ENCODE measurements at regions not wholly inside any gene's neighbourhood (a gene's known extent, or its start where the extent isn't known, plus 50 kb on each side); places are given as distances from the start of the nearest gene placed in this dataset.

DNA sequence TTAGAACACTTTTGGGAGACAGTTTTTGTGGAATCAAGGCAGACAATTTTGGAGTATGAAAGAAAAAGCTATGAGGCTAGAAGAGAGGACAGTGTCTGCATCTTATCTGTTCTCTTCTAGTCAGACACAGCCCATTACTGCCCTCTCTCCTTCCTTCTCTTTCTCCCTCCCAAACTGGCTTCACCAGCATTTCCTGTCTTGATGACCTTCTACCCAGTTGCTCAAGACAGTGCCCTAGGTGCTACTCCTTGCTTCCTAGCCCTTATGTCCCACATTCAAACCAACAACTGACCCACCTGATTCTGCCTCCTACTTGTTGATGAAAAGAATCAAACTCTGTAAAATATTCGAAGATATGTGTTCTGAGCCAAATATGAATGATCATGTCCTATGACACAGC lies 116.4 kb upstream of the RIPOR2 start:
- no peak for TF ChIP-seq NFRKB (IDR thresholded peaks at IDR 0.05)
- TF ChIP-seq, protein P1, sequence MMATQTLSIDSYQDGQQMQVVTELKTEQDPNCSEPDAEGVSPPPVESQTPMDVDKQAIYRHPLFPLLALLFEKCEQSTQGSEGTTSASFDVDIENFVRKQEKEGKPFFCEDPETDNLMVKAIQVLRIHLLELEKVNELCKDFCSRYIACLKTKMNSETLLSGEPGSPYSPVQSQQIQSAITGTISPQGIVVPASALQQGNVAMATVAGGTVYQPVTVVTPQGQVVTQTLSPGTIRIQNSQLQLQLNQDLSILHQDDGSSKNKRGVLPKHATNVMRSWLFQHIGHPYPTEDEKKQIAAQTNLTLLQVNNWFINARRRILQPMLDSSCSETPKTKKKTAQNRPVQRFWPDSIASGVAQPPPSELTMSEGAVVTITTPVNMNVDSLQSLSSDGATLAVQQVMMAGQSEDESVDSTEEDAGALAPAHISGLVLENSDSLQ (IDR thresholded peaks at IDR 0.05) = no peak
- no peak for TF ChIP-seq SP1 (IDR thresholded peaks at IDR 0.05)
- TF ChIP-seq TARDBP (IDR thresholded peaks at IDR 0.05) = no peak
- no peak for TF ChIP-seq FOXM1 (IDR thresholded peaks at IDR 0.05; ENCODE audit: borderline replicate concordance)
- no peak for TF ChIP-seq SUZ12 (IDR thresholded peaks at IDR 0.05)
- TF ChIP-seq HDGF (IDR thresholded peaks at IDR 0.05; ENCODE audit: borderline replicate concordance) = no peak
- no peak for TF ChIP-seq BHLHE40 (IDR thresholded peaks at IDR 0.05; ENCODE audit: borderline replicate concordance)
- TF ChIP-seq ARNT (IDR thresholded peaks at IDR 0.05) = no peak
- TF ChIP-seq ELF4 (IDR thresholded peaks at IDR 0.05) = no peak
- no peak for TF ChIP-seq FOXK2 (IDR thresholded peaks at IDR 0.05)
- no peak for TF ChIP-seq CTBP1 (IDR thresholded peaks at IDR 0.05; ENCODE audit: borderline replicate concordance)
- no peak for TF ChIP-seq LEF1 (IDR thresholded peaks at IDR 0.05; ENCODE audit: borderline replicate concordance)
